AG04449 (cell line): ENCODE measurements at regions not wholly inside any gene's neighbourhood (a gene's known extent, or its start where the extent isn't known, plus 50 kb on each side); places are given as distances from the start of the nearest gene placed in this dataset.
A peak's percentile ranks its signal among the peaks of the same experiment; 100 is the strongest.
"Not testable (repeated sequence)": the region's sequence is repeated elsewhere in the genome, so short reads cannot be mapped to it uniquely, and the experiment has no call there.

ENCODE experiments used
- CTCF ChIA-PET: fragments of 350-600 bp; formaldehyde crosslinking; extraction: SDS; loops from one replicate; lab custom pipeline; 2021; ENCODE audit warnings: antibody characterized with exemption; lab: Yijun Ruan, JAX
- POLR2A ChIA-PET: fragments of 400-600, 350-600 bp; formaldehyde crosslinking; extraction: SDS; loops from one replicate; lab custom pipeline; 2020; ENCODE audit warnings: antibody characterized with exemption, inconsistent platforms; lab: Yijun Ruan, JAX
- DNase-seq: peaks from one replicate; pipeline ENCODE4 v3.0.0-alpha.2; 2010; ENCODE audit warnings: low read depth, low spot score
- H3K4me3 ChIP-seq: 2 replicates; pipeline ENCODE4 v1.5.1; 2011; ENCODE audit warnings: low read depth, mild to moderate bottlenecking, control low read depth, low read length
- TF ChIP-seq, protein P1 (sequence below): IDR thresholded peaks from one replicate; pipeline ENCODE4 v1.5.1; 2011; ENCODE audit warnings: mild to moderate bottlenecking, moderate library complexity, low read length, control low read depth, inconsistent platforms; ENCODE audit not compliant: insufficient read depth; ENCODE audit errors: missing control alignments

DNA sequence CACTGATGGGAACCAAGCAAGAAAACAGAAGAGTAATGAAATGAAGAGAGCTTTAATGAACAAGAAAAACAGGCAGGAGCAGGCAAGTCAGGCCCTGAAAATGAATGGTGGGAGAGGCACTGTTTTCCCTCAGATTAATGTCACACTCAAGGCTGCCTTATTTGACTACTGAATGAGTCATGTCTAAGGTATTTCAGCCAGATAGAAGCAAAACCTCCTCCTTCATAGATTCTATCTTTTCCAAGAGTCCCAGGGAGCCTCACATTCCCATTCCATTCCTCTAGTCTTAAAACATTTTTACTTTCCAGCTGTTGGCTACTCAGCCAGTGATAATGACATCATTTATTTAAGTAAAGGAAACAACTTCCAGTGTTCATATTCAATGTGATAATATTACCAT lies 228.4 kb upstream of the NRIP1 start:
- POLR2A ChIA-PET = no interaction called here
- TF ChIP-seq, protein P1, sequence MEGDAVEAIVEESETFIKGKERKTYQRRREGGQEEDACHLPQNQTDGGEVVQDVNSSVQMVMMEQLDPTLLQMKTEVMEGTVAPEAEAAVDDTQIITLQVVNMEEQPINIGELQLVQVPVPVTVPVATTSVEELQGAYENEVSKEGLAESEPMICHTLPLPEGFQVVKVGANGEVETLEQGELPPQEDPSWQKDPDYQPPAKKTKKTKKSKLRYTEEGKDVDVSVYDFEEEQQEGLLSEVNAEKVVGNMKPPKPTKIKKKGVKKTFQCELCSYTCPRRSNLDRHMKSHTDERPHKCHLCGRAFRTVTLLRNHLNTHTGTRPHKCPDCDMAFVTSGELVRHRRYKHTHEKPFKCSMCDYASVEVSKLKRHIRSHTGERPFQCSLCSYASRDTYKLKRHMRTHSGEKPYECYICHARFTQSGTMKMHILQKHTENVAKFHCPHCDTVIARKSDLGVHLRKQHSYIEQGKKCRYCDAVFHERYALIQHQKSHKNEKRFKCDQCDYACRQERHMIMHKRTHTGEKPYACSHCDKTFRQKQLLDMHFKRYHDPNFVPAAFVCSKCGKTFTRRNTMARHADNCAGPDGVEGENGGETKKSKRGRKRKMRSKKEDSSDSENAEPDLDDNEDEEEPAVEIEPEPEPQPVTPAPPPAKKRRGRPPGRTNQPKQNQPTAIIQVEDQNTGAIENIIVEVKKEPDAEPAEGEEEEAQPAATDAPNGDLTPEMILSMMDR = no peak

DNA sequence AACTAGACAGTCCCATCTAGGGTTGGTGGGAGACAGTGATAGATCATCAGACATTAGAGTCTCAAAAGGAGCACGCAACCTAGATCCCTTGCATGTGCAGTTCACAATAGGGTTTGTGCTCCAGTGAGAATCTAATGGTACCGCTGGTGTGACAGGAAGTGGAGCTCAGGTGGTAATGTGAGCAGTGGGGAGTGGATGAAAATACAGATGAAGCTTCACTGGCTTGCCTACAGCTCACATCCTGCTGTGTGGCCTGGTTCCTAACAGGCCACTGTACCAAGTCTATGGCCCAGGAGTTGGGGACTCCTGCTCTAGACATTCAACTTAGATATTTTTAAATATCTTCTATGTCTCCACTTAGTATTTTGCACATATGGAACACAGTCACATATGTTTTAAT lies 231.1 kb upstream of the NRIP1 start:
- TF ChIP-seq, protein P1 = no peak
- CTCF ChIA-PET = no interaction called here

More for the DNA sequence above, 228.4 kb upstream of the NRIP1 start:
- no peak overlapping the region for H3K4me3 ChIP-seq
- DNase-seq = peak; percentile 44
- CTCF ChIA-PET = no interaction called here

DNA sequence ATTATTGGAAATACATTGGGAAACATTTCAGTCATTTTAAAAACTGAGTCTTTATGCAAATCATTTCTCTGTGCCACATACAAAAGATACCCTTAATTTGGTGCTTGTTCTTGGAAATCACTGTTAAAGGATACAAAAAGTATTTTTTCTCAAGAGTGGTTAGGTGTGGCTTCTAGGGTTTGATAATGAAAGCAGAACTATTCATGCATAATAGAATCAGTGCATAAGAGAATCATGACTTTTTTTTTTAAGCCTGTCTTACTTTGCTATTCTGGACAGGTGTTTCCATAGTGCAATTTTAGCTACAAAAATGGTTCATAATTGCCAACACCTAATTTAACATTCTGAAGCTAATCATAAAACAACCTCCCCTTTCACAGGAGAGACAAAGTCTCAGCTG lies 233.0 kb upstream of the NRIP1 start:
- no peak for DNase-seq
- TF ChIP-seq, protein P1 = no peak
- H3K4me3 ChIP-seq = no peak overlapping the region
- ChIA-PET POLR2A (no interaction called here), CTCF (no interaction called here)

More for the DNA sequence above, 231.1 kb upstream of the NRIP1 start:
- POLR2A ChIA-PET = no interaction called here
- DNase-seq = no peak
- no peak overlapping the region for H3K4me3 ChIP-seq

DNA sequence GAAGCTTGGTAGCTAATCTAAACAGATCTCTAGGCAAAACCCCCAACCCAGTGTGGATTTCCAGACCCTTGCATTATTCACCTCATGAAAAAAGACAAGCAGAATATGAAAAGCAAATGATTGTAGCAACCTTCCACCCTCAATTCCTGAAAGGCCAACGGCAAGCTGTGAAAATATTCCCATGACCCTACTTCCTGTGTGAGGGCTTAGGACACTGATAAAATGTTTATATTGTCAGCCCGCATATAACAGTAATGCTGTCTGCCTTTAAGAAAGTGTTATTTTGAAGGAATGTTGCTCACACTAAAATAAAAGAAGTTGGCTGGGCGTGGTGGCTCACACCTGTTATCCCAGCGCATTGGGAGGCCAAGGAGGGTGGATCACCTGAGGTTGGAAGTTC lies 233.5 kb upstream of the NRIP1 start:
- no peak overlapping the region for H3K4me3 ChIP-seq
- ChIA-PET CTCF (no interaction called here), POLR2A (no interaction called here)
- TF ChIP-seq, protein P1 = no peak
- no peak for DNase-seq

DNA sequence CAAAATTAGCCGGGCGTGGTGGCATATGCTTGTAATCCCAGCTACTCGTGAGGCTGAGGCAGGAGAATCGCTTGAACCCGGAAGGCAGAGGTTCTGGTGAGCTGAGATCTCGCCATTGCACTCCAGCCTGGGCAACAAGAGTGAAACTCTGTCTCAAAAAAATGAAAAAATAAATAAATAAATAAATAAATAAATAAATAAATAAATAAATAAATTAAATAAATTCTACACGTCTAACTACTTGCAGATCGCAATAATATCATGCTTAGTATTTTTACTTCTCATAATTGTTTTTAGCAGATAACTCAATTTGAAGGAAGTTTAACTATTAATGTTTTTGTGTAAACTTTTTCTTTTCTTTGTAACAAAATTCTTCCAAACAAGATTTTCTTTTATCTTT lies 234.0 kb upstream of the NRIP1 start:
- H3K4me3 ChIP-seq, DNase-seq, CTCF ChIA-PET, POLR2A ChIA-PET: not testable (repeated sequence)

DNA sequence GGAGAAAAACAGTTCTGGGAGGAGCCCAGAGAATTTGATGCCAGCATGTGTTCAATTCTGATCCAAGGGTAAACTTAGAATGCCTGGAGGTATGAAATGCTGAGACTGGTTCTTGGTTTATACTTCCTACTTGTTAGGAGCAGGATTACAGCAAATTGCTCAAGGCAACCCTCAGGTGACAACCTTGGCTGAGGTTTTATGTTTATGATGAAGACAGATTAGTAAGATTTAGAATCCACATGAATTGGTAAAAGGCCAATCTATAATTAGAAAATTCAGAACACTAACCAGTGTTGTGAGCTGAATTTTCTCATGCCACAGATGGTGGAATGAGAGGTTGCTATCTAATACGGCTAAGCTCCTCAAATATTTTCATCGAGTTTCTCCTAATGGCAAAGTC lies 235.3 kb upstream of the NRIP1 start:
- TF ChIP-seq, protein P1 = no peak
- ChIA-PET CTCF (no interaction called here), POLR2A (no interaction called here)
- no peak overlapping the region for H3K4me3 ChIP-seq
- DNase-seq = no peak

DNA sequence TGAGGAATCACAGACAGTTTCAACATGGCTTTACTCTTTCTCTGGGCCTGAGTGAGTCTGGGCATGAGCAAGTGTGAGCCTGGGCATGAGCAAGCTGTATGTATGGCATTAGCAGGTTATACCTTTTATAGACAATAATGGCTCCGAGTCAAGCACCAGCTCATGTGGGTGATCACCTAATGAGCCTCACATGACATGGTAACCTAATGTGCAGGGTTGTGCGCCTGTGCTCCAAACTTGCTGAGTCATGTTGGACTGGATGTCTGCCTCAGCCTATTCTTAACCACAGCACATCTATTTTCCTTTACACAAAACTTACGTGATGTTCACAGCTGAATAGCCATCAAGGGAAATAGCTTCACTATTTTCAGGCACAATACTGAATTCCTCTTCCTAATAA lies 236.2 kb upstream of the NRIP1 start:
- H3K4me3 ChIP-seq = no peak overlapping the region
- ChIA-PET CTCF (no interaction called here), POLR2A (no interaction called here)
- no peak for DNase-seq
- TF ChIP-seq, protein P1 = no peak
